K562 (cell line): ENCODE measurements at regions not wholly inside any gene's neighbourhood (a gene's known extent, or its start where the extent isn't known, plus 50 kb on each side); places are given as distances from the start of the nearest gene placed in this dataset.

Experiments used
- ATAC-seq: fragments of 200-7000 bp; cut with Tn5 transposase; 3 replicates; pipeline ENCODE4 v1.9.1; 2020; ENCODE audit warnings: moderate library complexity
- BruUV-seq: library from RNA; stranded (reverse); fragments of 400-500 nt; replicated peaks from 2 replicates; lab custom pipeline; 2021; lab: Mats Ljungman, UMichigan
- CTCF ChIA-PET: fragments of 300-600 bp; formaldehyde crosslinking; extraction: SDS; loops from one replicate; lab custom pipeline; 2021; ENCODE audit warnings: low intra/inter-chr PET ratio; lab: Yijun Ruan, JAX
- POLR2A ChIA-PET: fragments of 300-600, 350-650 bp; sonication (Branson Sonifier 250); formaldehyde crosslinking; extraction: SDS; loops from one replicate; lab custom pipeline; 2021; ENCODE audit warnings: antibody characterized with exemption, inconsistent platforms; lab: Yijun Ruan, JAX
- DNase-seq, 4 experiments: peaks; one replicate each; pipeline versions ENCODE4 v3.0.0 to v3.0.0-alpha.2; 2011 to 2018; ENCODE audit warnings: low spot score in 3 of 4, mixed read lengths in 3 of 4; ENCODE audit errors: extremely low read depth in 1 of 4
- FAIRE-seq: peaks from 2 replicates; lab custom pipeline; 2011; peaks lifted over from hg19 to GRCh38; lab: Jason Lieb, UNC
- H2AFZ ChIP-seq: 2 replicates; pipeline ENCODE4 v1.6.0; 2011; ENCODE audit warnings: low read depth, low read length, control low read depth, inconsistent platforms
- H3K27ac ChIP-seq: fragments of 200-600 bp; 3 replicates; pipeline ENCODE4 v1.8.0; 2011; ENCODE audit warnings: low read depth, mild to moderate bottlenecking, control low read depth, inconsistent platforms, low read length, moderate library complexity, mixed read lengths; ENCODE audit errors: extremely low read depth
- H3K27me3 ChIP-seq, 2 experiments: fragments of 300-600 bp in 1 of 2; 2 replicates in 1 of 2; 3 replicates in 1 of 2; pipeline versions ENCODE4 v1.6.0 to v1.8.0; 2011; ENCODE audit warnings: inconsistent platforms in 2 of 2, low read length in 2 of 2, mild to moderate bottlenecking in 1 of 2, mixed read lengths in 1 of 2, moderate library complexity in 1 of 2; ENCODE audit not compliant: control insufficient read depth in 2 of 2, insufficient read depth in 2 of 2
- H3K36me3 ChIP-seq: fragments of 300-600 bp; 3 replicates; pipeline ENCODE4 v1.8.0; 2011; ENCODE audit warnings: mild to moderate bottlenecking, low read length, inconsistent platforms; ENCODE audit not compliant: control insufficient read depth, insufficient read depth
- H3K4me1 ChIP-seq, 2 experiments: fragments of 200-600 bp in 1 of 2; replicated peaks in 1 of 2; 2 replicates in 1 of 2; 3 replicates in 1 of 2; pipeline versions ENCODE4 v1.5.1 to v1.8.0; 2011; ENCODE audit warnings: inconsistent platforms in 2 of 2, low read length in 2 of 2, mild to moderate bottlenecking in 1 of 2, mixed read lengths in 1 of 2, moderate library complexity in 1 of 2; ENCODE audit not compliant: control insufficient read depth in 2 of 2, insufficient read depth in 2 of 2
- H3K4me2 ChIP-seq: 2 replicates; pipeline ENCODE4 v1.6.1; 2011; ENCODE audit warnings: low read length, control low read depth, inconsistent platforms, mixed read lengths; ENCODE audit not compliant: insufficient read depth
- H3K4me3 ChIP-seq: fragments of 200-600 bp; sonication (generic), shearing (Covaris generic); 2 replicates; pipeline ENCODE4 v1.5.1; 2016; ENCODE audit warnings: control low read depth, inconsistent platforms
- H3K79me2 ChIP-seq: fragments of 200-600 bp; 3 replicates; pipeline ENCODE4 v1.8.0; 2011; ENCODE audit warnings: low read length, inconsistent platforms; ENCODE audit not compliant: control insufficient read depth, insufficient read depth
- H3K9ac ChIP-seq, 2 experiments: 2 replicates each; pipeline versions ENCODE4 v1.6.0 to v1.6.1; 2011; ENCODE audit warnings: low read depth in 2 of 2, low read length in 2 of 2, control low read depth in 1 of 2, inconsistent platforms in 1 of 2, mild to moderate bottlenecking in 1 of 2, mixed read lengths in 1 of 2; ENCODE audit not compliant: insufficient read depth in 1 of 2
- H3K9me1 ChIP-seq: one replicate; pipeline ENCODE4 v1.6.0; 2011; ENCODE audit warnings: inconsistent platforms, mild to moderate bottlenecking, low read length, moderate library complexity; ENCODE audit not compliant: control insufficient read depth, insufficient read depth
- H3K9me3 ChIP-seq: replicated peaks from 2 replicates; pipeline ENCODE4 v1.5.1; 2011; ENCODE audit warnings: low read depth, low read length, inconsistent platforms; ENCODE audit not compliant: control insufficient read depth, insufficient read depth
- H4K20me1 ChIP-seq: replicated peaks from 2 replicates; pipeline ENCODE4 v1.6.1; 2011; ENCODE audit warnings: low read length, inconsistent platforms, mixed read lengths; ENCODE audit not compliant: control insufficient read depth, insufficient read depth
- AFF1 ChIP-seq, 2 experiments: fragments of 450-650 bp; IDR thresholded peaks; 2 replicates each; pipeline ENCODE4 v1.6.1; 2018; ENCODE audit warnings: mild to moderate bottlenecking in 2 of 2, low read depth in 1 of 2; ENCODE audit not compliant: partially characterized antibody in 2 of 2
- ARID3B ChIP-seq: fragments of 250-450 bp; sonication (Bioruptor Pico); IDR thresholded peaks from 2 replicates; pipeline ENCODE4 v1.4.0; 2020; ENCODE audit warnings: borderline replicate concordance
- ATF4 ChIP-seq: fragments of 450-650 bp; formaldehyde crosslinking; IDR thresholded peaks from 2 replicates; pipeline ENCODE4 v1.4.0; 2022; ENCODE audit warnings: mild to moderate bottlenecking, moderate library complexity
- CHD2 ChIP-seq: IDR thresholded peaks from 2 replicates; pipeline ENCODE4 v1.6.1; 2011; ENCODE audit warnings: low read depth, low read length
- DEAF1 ChIP-seq: fragments of 450-650 bp; formaldehyde crosslinking; IDR thresholded peaks from 2 replicates; pipeline ENCODE4 v1.4.0; 2020; ENCODE audit warnings: mild to moderate bottlenecking, moderate library complexity
- ESRRA ChIP-seq: fragments of 450-650 bp; IDR thresholded peaks from 2 replicates; pipeline ENCODE4 v1.6.1; 2014; ENCODE audit warnings: low read depth, mild to moderate bottlenecking, moderate library complexity, borderline replicate concordance
- GTF2A2 ChIP-seq: IDR thresholded peaks from 2 replicates; pipeline ENCODE4 v1.6.1; 2016; ENCODE audit warnings: mild to moderate bottlenecking, missing genetic modification characterization, missing compliant biosample characterization
- KDM4B ChIP-seq, 2 experiments: fragments of 450-650 bp in 1 of 2; sonication (generic) in 1 of 2; IDR thresholded peaks; 2 replicates each; pipeline ENCODE4 v1.6.1; 2016 to 2017; ENCODE audit warnings: borderline replicate concordance in 2 of 2, antibody characterized with exemption in 1 of 2, low read depth in 1 of 2, mild to moderate bottlenecking in 1 of 2
- POLR2A ChIP-seq: fragments of 450-650 bp; conservative IDR thresholded peaks from 2 replicates; pipeline ENCODE4 v1.6.1; 2016
- POLR2AphosphoS2 ChIP-seq: IDR thresholded peaks from 2 replicates; pipeline ENCODE4 v1.6.1; 2012; ENCODE audit warnings: low read length, improper control_type of control experiment
- POLR3G ChIP-seq: IDR thresholded peaks from 2 replicates; pipeline ENCODE4 v1.6.1; 2011; ENCODE audit not compliant: insufficient read length, insufficient replicate concordance; ENCODE audit errors: extremely low read depth
- SETDB1 ChIP-seq: IDR thresholded peaks from one replicate; pipeline ENCODE4 v1.6.1; 2012; ENCODE audit warnings: low read length, control low read depth, inconsistent platforms
- SMAD3 ChIP-seq: fragments of 450-650 bp; formaldehyde crosslinking; conservative IDR thresholded peaks from 2 replicates; pipeline ENCODE4 v1.4.0; 2020; ENCODE audit warnings: mild to moderate bottlenecking
- ZNF232 ChIP-seq: sonication (generic); formaldehyde crosslinking; IDR thresholded peaks from 2 replicates; pipeline ENCODE4 v1.8.0; 2022; ENCODE audit warnings: mild to moderate bottlenecking, missing genetic modification reagents
- ZNF586 ChIP-seq: fragments of 450-650 bp; formaldehyde crosslinking; conservative IDR thresholded peaks from 2 replicates; pipeline ENCODE4 v1.4.0; 2020; ENCODE audit warnings: mild to moderate bottlenecking, moderate library complexity
- WGBS: fragments of 100-300 bp; shearing (Covaris generic); methylation state at CpG from one replicate; pipeline ENCODE4 v1.1.6; 2016; ENCODE audit warnings: low coverage, mixed read lengths; ENCODE audit not compliant: insufficient coverage; ENCODE audit errors: missing lambda C conversion rate; 5-methylcytosine and 5-hydroxymethylcytosine counted together
- in situ Hi-C: fragments of 300-500 bp; cut with MboI; formaldehyde crosslinking; loops from 4 replicates; pipeline ENCODE4 v1.15.0; 2018; ENCODE audit warnings: inconsistent platforms, mixed read lengths
- intact Hi-C: fragments of 100-400 bp; cut with micrococcal nuclease; formaldehyde crosslinking; loops from 2 replicates; pipeline ENCODE4 v1.14.2; 2022
- TF ChIP-seq, protein P1 (sequence below): sonication (generic); formaldehyde crosslinking; IDR thresholded peaks from 2 replicates; pipeline ENCODE4 v1.8.0; 2022; ENCODE audit warnings: mild to moderate bottlenecking, missing genetic modification reagents

GRCh38 chr5:116722651-116723050 lies 148.0 kb upstream of the SEMA6A start:
- Histone ChIP-seq H3K36me3 (no peaks in the 10 kb centered on the region), H3K9ac (no peak overlapping the region), H3K27ac (no peak overlapping the region), H3K79me2 (no peaks in the 10 kb centered on the region), H2AFZ (no peak overlapping the region), H3K4me2 (no peak overlapping the region), H3K9me3 (no peaks in the 10 kb centered on the region), H3K27me3 (no peaks in the 10 kb centered on the region), H4K20me1 (no peaks in the 10 kb centered on the region)
- no peak for FAIRE-seq
- ATAC-seq: no peak
- ChIA-PET CTCF (no interaction called here), POLR2A (no interaction called here)
- WGBS: 2% methylated on average over 5 of the region's 5 CpGs
- intact Hi-C loops: no loop called here
- TF ChIP-seq SETDB1 (no peak), CHD2 (no peak), ZNF586 (CRISPR knock-in tag) (no peak), POLR2AphosphoS2 (no peak), ATF4 (CRISPR knock-in tag) (no peak), AFF1 (IDR thresholded peaks at IDR 0.05; ENCODE audit: low read depth in 1 of 2, partially characterized antibody in 2 of 2) (no peak), GTF2A2 (tag) (no peak), POLR3G (no peak), DEAF1 (CRISPR knock-in tag) (no peak), KDM4B (IDR thresholded peaks at IDR 0.05; ENCODE audit: borderline replicate concordance in 2 of 2, low read depth in 1 of 2) (no peak), SMAD3 (CRISPR knock-in tag) (no peak), ESRRA (no peak), POLR2A (no peak), ZNF232 (no peak), ARID3B (CRISPR knock-in tag) (no peak)
- TF ChIP-seq, protein P1, sequence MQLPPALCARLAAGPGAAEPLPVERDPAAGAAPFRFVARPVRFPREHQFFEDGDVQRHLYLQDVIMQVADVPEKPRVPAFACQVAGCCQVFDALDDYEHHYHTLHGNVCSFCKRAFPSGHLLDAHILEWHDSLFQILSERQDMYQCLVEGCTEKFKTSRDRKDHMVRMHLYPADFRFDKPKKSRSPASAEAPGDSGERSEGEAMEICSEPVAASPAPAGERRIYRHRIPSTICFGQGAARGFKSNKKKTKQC (CRISPR knock-in tag): no peak
- TF ChIP-seq, all 486 proteins: peak for 0
- Histone ChIP-seq H3K4me1 (no peaks in the 10 kb centered on the region), H3K4me3 (no peak overlapping the region), H3K9me1 (no peaks in the 10 kb centered on the region)
- no peak for DNase-seq
- BruUV-seq: no TSS peak
- in situ Hi-C loops: no loop called here
